WTC11 (cell line): ENCODE measurements at regions not wholly inside any gene's neighbourhood (a gene's known extent, or its start where the extent isn't known, plus 50 kb on each side); places are given as distances from the start of the nearest gene placed in this dataset.

Experiments
- ATAC-seq: fragments of 200-7000 bp; cut with Tn5 transposase; 2 replicates; pipeline ENCODE4 v1.10.0; 2021; ENCODE audit warnings: mild to moderate bottlenecking, moderate library complexity
- CTCF ChIA-PET: fragments of 300-600 bp; sonication (Branson Sonifier 250); formaldehyde crosslinking; loops from one replicate; lab custom pipeline; 2021; ENCODE audit warnings: antibody characterized with exemption; lab: Charles Lee
- POLR2A ChIA-PET: fragments of 350-600 bp; sonication (Branson Sonifier 250); formaldehyde crosslinking; loops from one replicate; lab custom pipeline; 2021; ENCODE audit warnings: antibody characterized with exemption; lab: Charles Lee
- DNase-seq: peaks from one replicate; pipeline ENCODE4 v3.0.0; 2021; ENCODE audit warnings: low spot score
- H3K27ac Mint-ChIP-seq: 2 replicates; pipeline ENCODE4 v1.8.0; 2021; ENCODE audit warnings: mixed read lengths
- H3K27me3 Mint-ChIP-seq: 2 replicates; pipeline ENCODE4 v1.8.0; 2021; ENCODE audit warnings: low read depth, mild to moderate bottlenecking, moderate library complexity, mixed read lengths
- H3K36me3 Mint-ChIP-seq: 2 replicates; pipeline ENCODE4 v1.8.0; 2021; ENCODE audit warnings: mixed read lengths
- H3K4me1 Mint-ChIP-seq: 2 replicates; pipeline ENCODE4 v1.8.0; 2022; ENCODE audit warnings: mixed read lengths
- H3K4me3 Mint-ChIP-seq: 2 replicates; pipeline ENCODE4 v1.8.0; 2021; ENCODE audit warnings: mild to moderate bottlenecking, moderate library complexity, mixed read lengths
- H3K9me3 Mint-ChIP-seq: 2 replicates; pipeline ENCODE4 v1.8.0; 2021; ENCODE audit warnings: mixed read lengths
- FOXJ3 ChIP-seq: sonication (generic); formaldehyde crosslinking; IDR thresholded peaks from 2 replicates; pipeline ENCODE4 v1.9.0; 2021; ENCODE audit warnings: missing genetic modification reagents, mild to moderate bottlenecking, borderline replicate concordance
- JUN ChIP-seq: sonication (generic); formaldehyde crosslinking; IDR thresholded peaks from 2 replicates; pipeline ENCODE4 v1.8.0; 2023; ENCODE audit warnings: mild to moderate bottlenecking, missing genetic modification reagents
- SOX15 ChIP-seq: fragments of 250-450 bp; sonication (Bioruptor Pico); IDR thresholded peaks from 2 replicates; pipeline ENCODE4 v1.9.0; 2021; ENCODE audit warnings: mild to moderate bottlenecking
- ZNF263 ChIP-seq: sonication (generic); formaldehyde crosslinking; IDR thresholded peaks from 2 replicates; pipeline ENCODE4 v1.8.1; 2022; ENCODE audit warnings: low read depth, mild to moderate bottlenecking, moderate library complexity, missing genetic modification reagents
- ZNF423 ChIP-seq: fragments of 250-450 bp; sonication (Bioruptor Pico); IDR thresholded peaks from 2 replicates; pipeline ENCODE4 v2.1.2; 2022; ENCODE audit warnings: mild to moderate bottlenecking, moderate library complexity
- TF ChIP-seq, protein P1 (sequence below): sonication (generic); formaldehyde crosslinking; IDR thresholded peaks from 2 replicates; pipeline ENCODE4 v1.8.1; 2023; ENCODE audit warnings: mild to moderate bottlenecking, missing genetic modification reagents, borderline replicate concordance
- TF ChIP-seq, protein P2 (sequence below): sonication (generic); formaldehyde crosslinking; IDR thresholded peaks from 2 replicates; pipeline ENCODE4 v1.8.1; 2022; ENCODE audit warnings: low read depth, mild to moderate bottlenecking, moderate library complexity, missing genetic modification reagents, borderline replicate concordance
- TF ChIP-seq, protein P3 (sequence below): sonication (generic); formaldehyde crosslinking; IDR thresholded peaks from 2 replicates; pipeline ENCODE4 v1.8.1; 2023; ENCODE audit warnings: mild to moderate bottlenecking, missing genetic modification reagents
- TF ChIP-seq, protein P4 (sequence below): fragments of 250-450 bp; sonication (Bioruptor Pico); IDR thresholded peaks from 2 replicates; pipeline ENCODE4 v1.9.0; 2021; ENCODE audit warnings: mild to moderate bottlenecking, borderline replicate concordance
- TF ChIP-seq, protein P5 (sequence below): sonication (generic); formaldehyde crosslinking; IDR thresholded peaks from 2 replicates; pipeline ENCODE4 v1.8.1; 2022; ENCODE audit warnings: mild to moderate bottlenecking, moderate library complexity, missing genetic modification reagents
- TF ChIP-seq, protein P6 (sequence below): fragments of 250-450 bp; sonication (Bioruptor Pico); IDR thresholded peaks from 2 replicates; pipeline ENCODE4 v1.9.0; 2021; ENCODE audit warnings: moderate library complexity, mild to moderate bottlenecking, inconsistent platforms, borderline replicate concordance
- TF ChIP-seq, protein P7 (sequence below): sonication (generic); formaldehyde crosslinking; IDR thresholded peaks from 2 replicates; pipeline ENCODE4 v1.8.0; 2022; ENCODE audit warnings: mild to moderate bottlenecking, missing genetic modification reagents
- TF ChIP-seq, protein P8 (sequence below): sonication (generic); formaldehyde crosslinking; IDR thresholded peaks from 2 replicates; pipeline ENCODE4 v1.8.1; 2023; ENCODE audit warnings: mild to moderate bottlenecking, missing genetic modification reagents, moderate library complexity
- TF ChIP-seq, protein P9 (sequence below): sonication (generic); formaldehyde crosslinking; IDR thresholded peaks from 2 replicates; pipeline ENCODE4 v1.8.1; 2023; ENCODE audit warnings: mild to moderate bottlenecking, missing genetic modification reagents
- TF ChIP-seq, protein P10 (sequence below): fragments of 250-450 bp; sonication (Bioruptor Pico); IDR thresholded peaks from 2 replicates; pipeline ENCODE4 v1.9.0; 2021; ENCODE audit warnings: mild to moderate bottlenecking

DNA sequence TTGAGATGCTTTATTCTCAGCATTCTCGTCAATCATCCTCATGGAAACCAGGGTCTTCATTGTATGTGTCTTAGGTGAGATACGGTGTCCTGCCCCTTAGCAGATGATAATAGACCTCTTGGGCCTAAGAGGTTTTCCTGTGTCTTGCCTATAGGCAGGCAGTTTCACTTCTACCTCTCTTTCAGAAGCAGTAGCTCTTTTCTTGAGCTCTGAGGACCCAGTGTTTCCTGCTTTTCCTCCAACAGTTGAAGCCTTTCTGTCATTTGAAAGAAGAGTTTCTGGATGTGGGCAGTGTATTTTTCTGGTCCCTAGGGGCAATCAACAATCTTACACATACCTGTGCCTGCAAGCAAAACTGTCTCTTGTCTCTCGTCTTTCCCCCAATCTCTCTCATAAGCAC is 1550.3 kb upstream of the LRRTM3 start (continued):
- TF ChIP-seq, protein P1, sequence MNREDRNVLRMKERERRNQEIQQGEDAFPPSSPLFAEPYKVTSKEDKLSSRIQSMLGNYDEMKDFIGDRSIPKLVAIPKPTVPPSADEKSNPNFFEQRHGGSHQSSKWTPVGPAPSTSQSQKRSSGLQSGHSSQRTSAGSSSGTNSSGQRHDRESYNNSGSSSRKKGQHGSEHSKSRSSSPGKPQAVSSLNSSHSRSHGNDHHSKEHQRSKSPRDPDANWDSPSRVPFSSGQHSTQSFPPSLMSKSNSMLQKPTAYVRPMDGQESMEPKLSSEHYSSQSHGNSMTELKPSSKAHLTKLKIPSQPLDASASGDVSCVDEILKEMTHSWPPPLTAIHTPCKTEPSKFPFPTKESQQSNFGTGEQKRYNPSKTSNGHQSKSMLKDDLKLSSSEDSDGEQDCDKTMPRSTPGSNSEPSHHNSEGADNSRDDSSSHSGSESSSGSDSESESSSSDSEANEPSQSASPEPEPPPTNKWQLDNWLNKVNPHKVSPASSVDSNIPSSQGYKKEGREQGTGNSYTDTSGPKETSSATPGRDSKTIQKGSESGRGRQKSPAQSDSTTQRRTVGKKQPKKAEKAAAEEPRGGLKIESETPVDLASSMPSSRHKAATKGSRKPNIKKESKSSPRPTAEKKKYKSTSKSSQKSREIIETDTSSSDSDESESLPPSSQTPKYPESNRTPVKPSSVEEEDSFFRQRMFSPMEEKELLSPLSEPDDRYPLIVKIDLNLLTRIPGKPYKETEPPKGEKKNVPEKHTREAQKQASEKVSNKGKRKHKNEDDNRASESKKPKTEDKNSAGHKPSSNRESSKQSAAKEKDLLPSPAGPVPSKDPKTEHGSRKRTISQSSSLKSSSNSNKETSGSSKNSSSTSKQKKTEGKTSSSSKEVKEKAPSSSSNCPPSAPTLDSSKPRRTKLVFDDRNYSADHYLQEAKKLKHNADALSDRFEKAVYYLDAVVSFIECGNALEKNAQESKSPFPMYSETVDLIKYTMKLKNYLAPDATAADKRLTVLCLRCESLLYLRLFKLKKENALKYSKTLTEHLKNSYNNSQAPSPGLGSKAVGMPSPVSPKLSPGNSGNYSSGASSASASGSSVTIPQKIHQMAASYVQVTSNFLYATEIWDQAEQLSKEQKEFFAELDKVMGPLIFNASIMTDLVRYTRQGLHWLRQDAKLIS (CRISPR knock-in tag): no peak
- TF ChIP-seq, protein P2, sequence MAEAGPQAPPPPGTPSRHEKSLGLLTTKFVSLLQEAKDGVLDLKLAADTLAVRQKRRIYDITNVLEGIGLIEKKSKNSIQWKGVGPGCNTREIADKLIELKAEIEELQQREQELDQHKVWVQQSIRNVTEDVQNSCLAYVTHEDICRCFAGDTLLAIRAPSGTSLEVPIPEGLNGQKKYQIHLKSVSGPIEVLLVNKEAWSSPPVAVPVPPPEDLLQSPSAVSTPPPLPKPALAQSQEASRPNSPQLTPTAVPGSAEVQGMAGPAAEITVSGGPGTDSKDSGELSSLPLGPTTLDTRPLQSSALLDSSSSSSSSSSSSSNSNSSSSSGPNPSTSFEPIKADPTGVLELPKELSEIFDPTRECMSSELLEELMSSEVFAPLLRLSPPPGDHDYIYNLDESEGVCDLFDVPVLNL: no peak
- TF ChIP-seq, protein P3, sequence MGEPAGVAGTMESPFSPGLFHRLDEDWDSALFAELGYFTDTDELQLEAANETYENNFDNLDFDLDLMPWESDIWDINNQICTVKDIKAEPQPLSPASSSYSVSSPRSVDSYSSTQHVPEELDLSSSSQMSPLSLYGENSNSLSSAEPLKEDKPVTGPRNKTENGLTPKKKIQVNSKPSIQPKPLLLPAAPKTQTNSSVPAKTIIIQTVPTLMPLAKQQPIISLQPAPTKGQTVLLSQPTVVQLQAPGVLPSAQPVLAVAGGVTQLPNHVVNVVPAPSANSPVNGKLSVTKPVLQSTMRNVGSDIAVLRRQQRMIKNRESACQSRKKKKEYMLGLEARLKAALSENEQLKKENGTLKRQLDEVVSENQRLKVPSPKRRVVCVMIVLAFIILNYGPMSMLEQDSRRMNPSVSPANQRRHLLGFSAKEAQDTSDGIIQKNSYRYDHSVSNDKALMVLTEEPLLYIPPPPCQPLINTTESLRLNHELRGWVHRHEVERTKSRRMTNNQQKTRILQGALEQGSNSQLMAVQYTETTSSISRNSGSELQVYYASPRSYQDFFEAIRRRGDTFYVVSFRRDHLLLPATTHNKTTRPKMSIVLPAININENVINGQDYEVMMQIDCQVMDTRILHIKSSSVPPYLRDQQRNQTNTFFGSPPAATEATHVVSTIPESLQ: no peak
- TF ChIP-seq, protein P4, sequence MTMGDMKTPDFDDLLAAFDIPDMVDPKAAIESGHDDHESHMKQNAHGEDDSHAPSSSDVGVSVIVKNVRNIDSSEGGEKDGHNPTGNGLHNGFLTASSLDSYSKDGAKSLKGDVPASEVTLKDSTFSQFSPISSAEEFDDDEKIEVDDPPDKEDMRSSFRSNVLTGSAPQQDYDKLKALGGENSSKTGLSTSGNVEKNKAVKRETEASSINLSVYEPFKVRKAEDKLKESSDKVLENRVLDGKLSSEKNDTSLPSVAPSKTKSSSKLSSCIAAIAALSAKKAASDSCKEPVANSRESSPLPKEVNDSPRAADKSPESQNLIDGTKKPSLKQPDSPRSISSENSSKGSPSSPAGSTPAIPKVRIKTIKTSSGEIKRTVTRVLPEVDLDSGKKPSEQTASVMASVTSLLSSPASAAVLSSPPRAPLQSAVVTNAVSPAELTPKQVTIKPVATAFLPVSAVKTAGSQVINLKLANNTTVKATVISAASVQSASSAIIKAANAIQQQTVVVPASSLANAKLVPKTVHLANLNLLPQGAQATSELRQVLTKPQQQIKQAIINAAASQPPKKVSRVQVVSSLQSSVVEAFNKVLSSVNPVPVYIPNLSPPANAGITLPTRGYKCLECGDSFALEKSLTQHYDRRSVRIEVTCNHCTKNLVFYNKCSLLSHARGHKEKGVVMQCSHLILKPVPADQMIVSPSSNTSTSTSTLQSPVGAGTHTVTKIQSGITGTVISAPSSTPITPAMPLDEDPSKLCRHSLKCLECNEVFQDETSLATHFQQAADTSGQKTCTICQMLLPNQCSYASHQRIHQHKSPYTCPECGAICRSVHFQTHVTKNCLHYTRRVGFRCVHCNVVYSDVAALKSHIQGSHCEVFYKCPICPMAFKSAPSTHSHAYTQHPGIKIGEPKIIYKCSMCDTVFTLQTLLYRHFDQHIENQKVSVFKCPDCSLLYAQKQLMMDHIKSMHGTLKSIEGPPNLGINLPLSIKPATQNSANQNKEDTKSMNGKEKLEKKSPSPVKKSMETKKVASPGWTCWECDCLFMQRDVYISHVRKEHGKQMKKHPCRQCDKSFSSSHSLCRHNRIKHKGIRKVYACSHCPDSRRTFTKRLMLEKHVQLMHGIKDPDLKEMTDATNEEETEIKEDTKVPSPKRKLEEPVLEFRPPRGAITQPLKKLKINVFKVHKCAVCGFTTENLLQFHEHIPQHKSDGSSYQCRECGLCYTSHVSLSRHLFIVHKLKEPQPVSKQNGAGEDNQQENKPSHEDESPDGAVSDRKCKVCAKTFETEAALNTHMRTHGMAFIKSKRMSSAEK (CRISPR knock-in tag): no peak
- TF ChIP-seq SOX15 (CRISPR knock-in tag): no peak
- TF ChIP-seq, protein P5, sequence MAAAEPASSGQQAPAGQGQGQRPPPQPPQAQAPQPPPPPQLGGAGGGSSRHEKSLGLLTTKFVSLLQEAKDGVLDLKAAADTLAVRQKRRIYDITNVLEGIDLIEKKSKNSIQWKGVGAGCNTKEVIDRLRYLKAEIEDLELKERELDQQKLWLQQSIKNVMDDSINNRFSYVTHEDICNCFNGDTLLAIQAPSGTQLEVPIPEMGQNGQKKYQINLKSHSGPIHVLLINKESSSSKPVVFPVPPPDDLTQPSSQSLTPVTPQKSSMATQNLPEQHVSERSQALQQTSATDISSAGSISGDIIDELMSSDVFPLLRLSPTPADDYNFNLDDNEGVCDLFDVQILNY (CRISPR knock-in tag): no peak
- TF ChIP-seq, protein P6, sequence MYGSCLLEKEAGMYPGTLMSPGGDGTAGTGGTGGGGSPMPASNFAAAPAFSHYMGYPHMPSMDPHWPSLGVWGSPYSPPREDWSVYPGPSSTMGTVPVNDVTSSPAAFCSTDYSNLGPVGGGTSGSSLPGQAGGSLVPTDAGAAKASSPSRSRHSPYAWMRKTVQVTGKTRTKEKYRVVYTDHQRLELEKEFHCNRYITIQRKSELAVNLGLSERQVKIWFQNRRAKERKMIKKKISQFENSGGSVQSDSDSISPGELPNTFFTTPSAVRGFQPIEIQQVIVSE (CRISPR knock-in tag): no peak
- no peak for TF ChIP-seq JUN

DNA sequence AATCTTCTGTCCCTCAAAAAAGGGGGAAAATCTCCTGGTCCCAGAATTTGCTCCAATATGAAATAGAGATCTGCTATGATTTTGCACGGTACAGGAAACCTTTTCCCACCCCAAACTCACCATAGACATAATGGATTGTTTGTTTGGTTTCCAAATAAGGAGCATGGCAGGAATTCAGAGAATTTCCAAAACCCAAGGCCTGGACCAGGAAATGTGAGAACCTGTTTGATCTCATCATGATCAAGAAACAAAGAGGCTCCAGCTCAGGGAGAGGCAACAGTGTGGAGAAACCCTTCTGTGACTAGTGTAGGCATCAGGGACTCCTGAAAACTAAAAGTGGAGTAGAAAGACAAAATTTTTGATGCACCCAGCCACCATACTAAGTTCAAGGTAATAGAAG is 1548.1 kb upstream of the LRRTM3 start:
- H3K27ac Mint-ChIP-seq: peak overlapping the region; percentile 36; the same call in 1 of the 2 replicates
- no peaks in the 10 kb centered on the region for H3K27me3 Mint-ChIP-seq
- H3K9me3 Mint-ChIP-seq: peaks cover 9% of the 10 kb centered on the region
- ATAC-seq (peak; percentile 87), DNase-seq (no peak)
- no peaks in the 10 kb centered on the region for H3K36me3 Mint-ChIP-seq
- POLR2A ChIA-PET: no interaction called here
- peaks cover 8% of the 10 kb centered on the region for H3K4me1 Mint-ChIP-seq
- CTCF ChIA-PET: no interaction called here
- H3K4me3 Mint-ChIP-seq: no peak overlapping the region
- TF ChIP-seq ZNF423 (no peak), ZNF263 (no peak), FOXJ3 (CRISPR knock-in tag) (no peak)
- TF ChIP-seq, protein P7, sequence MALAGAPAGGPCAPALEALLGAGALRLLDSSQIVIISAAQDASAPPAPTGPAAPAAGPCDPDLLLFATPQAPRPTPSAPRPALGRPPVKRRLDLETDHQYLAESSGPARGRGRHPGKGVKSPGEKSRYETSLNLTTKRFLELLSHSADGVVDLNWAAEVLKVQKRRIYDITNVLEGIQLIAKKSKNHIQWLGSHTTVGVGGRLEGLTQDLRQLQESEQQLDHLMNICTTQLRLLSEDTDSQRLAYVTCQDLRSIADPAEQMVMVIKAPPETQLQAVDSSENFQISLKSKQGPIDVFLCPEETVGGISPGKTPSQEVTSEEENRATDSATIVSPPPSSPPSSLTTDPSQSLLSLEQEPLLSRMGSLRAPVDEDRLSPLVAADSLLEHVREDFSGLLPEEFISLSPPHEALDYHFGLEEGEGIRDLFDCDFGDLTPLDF (CRISPR knock-in tag): no peak
- TF ChIP-seq, protein P8, sequence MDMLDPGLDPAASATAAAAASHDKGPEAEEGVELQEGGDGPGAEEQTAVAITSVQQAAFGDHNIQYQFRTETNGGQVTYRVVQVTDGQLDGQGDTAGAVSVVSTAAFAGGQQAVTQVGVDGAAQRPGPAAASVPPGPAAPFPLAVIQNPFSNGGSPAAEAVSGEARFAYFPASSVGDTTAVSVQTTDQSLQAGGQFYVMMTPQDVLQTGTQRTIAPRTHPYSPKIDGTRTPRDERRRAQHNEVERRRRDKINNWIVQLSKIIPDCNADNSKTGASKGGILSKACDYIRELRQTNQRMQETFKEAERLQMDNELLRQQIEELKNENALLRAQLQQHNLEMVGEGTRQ (CRISPR knock-in tag): no peak
- TF ChIP-seq, protein P9, sequence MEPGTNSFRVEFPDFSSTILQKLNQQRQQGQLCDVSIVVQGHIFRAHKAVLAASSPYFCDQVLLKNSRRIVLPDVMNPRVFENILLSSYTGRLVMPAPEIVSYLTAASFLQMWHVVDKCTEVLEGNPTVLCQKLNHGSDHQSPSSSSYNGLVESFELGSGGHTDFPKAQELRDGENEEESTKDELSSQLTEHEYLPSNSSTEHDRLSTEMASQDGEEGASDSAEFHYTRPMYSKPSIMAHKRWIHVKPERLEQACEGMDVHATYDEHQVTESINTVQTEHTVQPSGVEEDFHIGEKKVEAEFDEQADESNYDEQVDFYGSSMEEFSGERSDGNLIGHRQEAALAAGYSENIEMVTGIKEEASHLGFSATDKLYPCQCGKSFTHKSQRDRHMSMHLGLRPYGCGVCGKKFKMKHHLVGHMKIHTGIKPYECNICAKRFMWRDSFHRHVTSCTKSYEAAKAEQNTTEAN: no peak
- TF ChIP-seq, protein P10, sequence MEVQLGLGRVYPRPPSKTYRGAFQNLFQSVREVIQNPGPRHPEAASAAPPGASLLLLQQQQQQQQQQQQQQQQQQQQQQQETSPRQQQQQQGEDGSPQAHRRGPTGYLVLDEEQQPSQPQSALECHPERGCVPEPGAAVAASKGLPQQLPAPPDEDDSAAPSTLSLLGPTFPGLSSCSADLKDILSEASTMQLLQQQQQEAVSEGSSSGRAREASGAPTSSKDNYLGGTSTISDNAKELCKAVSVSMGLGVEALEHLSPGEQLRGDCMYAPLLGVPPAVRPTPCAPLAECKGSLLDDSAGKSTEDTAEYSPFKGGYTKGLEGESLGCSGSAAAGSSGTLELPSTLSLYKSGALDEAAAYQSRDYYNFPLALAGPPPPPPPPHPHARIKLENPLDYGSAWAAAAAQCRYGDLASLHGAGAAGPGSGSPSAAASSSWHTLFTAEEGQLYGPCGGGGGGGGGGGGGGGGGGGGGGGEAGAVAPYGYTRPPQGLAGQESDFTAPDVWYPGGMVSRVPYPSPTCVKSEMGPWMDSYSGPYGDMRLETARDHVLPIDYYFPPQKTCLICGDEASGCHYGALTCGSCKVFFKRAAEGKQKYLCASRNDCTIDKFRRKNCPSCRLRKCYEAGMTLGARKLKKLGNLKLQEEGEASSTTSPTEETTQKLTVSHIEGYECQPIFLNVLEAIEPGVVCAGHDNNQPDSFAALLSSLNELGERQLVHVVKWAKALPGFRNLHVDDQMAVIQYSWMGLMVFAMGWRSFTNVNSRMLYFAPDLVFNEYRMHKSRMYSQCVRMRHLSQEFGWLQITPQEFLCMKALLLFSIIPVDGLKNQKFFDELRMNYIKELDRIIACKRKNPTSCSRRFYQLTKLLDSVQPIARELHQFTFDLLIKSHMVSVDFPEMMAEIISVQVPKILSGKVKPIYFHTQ: no peak
